ENCODE measurements at regions not wholly inside any gene's neighbourhood (a gene's known extent, or its start where the extent isn't known, plus 50 kb on each side); places are given as distances from the start of the nearest gene placed in this dataset.

DNA sequence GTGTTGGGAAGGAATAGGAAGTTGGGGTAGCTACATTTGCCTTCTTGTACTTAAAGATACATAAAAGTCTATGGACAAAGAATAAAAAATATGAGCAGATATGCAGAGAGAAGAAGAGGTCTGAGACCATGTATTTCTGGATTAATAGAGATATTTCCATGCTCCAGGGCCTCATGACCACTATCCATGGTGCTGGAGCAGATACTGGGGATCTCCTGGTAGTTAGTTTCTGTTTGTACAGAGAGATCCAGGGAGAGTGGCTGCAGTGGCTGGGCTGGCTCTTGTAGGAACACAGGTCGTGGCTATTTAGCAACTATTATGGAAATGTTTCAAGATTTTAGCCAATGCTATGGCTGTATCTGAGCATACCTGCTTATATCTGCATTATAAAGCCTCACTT is 184.2 kb upstream of the TMEM161B start:
- no peaks in the 10 kb centered on the region for H3K36me3 ChIP-seq
- ATAC-seq (no peak), DNase-seq (no peak), FAIRE-seq (no peak)
- intact Hi-C loops (cut with DNase I): no loop called here
- 8 to 28% methylated on average over 1 of the region's 1 CpG for WGBS, 2 donors
- H3K27ac ChIP-seq: no peak overlapping the region
- H3K27me3 ChIP-seq: no peaks in the 10 kb centered on the region
- TF ChIP-seq CTCF (IDR thresholded peaks at IDR 0.05): no peak
- no peak overlapping the region for H3K4me3 ChIP-seq
- no peaks in the 10 kb centered on the region for H3K4me1 ChIP-seq
- H3K9me3 ChIP-seq: no peaks in the 10 kb centered on the region

GRCh38 chr5:88450239-88450638 is 181.6 kb upstream of the TMEM161B start:
- no peak for TF ChIP-seq CTCF (IDR thresholded peaks at IDR 0.05)
- Histone ChIP-seq H3K4me3 (no peak overlapping the region), H3K9me3 (no peaks in the 10 kb centered on the region), H3K27me3 (no peaks in the 10 kb centered on the region), H3K36me3 (no peaks in the 10 kb centered on the region), H3K27ac (no peak overlapping the region), H3K4me1 (no peaks in the 10 kb centered on the region)
- FAIRE-seq: no peak
- ATAC-seq: no peak
- DNase-seq: no peak
- intact Hi-C loops (cut with DNase I): no loop called here
- 40 to 43% methylated on average over 2 of the region's 2 CpGs for whole genome bisulfite sequencing, 2 donors

GRCh38 chr5:88438006-88438405 is 169.4 kb upstream of the TMEM161B start:
- no peak for TF ChIP-seq CTCF (IDR thresholded peaks at IDR 0.05)
- no peak for ATAC-seq
- 28 to 38% methylated on average over 1 of the region's 1 CpG for WGBS, 2 donors

DNA sequence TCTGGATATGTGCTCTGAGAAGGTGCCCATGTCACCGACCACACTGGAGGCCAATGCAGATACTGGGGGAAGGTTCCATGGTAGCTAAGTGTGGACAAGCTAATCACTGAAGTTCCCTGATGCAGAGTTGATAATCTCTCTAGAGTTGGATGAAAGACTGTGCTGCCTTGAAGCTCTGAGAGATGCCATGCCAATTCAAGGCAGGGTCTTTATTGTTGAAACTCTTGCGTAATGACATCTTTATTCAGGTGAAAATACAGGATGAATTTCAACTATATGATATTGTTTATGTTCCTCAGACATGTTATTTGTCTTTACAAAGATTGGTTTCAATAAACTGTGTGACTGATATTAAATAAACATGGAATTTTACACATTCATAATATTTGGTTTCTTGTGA is 167.6 kb upstream of the TMEM161B start:
- no peak for TF ChIP-seq CTCF (IDR thresholded peaks at IDR 0.05)
- ATAC-seq (no peak), FAIRE-seq (no peak), DNase-seq (no peak)
- Histone ChIP-seq H3K27me3 (no peaks in the 10 kb centered on the region), H3K36me3 (no peaks in the 10 kb centered on the region), H3K4me1 (no peaks in the 10 kb centered on the region), H3K9me3 (no peaks in the 10 kb centered on the region), H3K27ac (no peak overlapping the region), H3K4me3 (no peak overlapping the region)
- 94% methylated on average over 2 of the region's 2 CpGs for WGBS, 2 donors
- intact Hi-C loops (cut with DNase I): no loop called here

More at GRCh38 chr5:88438006-88438405, 169.4 kb upstream of the TMEM161B start:
- no peak for FAIRE-seq
- Histone ChIP-seq H3K27ac (no peak overlapping the region), H3K9me3 (no peaks in the 10 kb centered on the region), H3K36me3 (no peaks in the 10 kb centered on the region), H3K27me3 (no peaks in the 10 kb centered on the region), H3K4me3 (no peak overlapping the region), H3K4me1 (no peaks in the 10 kb centered on the region)
- intact Hi-C loops (cut with DNase I): no loop called here
- DNase-seq: no peak

GRCh38 chr5:88428633-88429032 is 160.0 kb upstream of the TMEM161B start:
- H3K4me1 ChIP-seq: no peaks in the 10 kb centered on the region
- 39 to 44% methylated on average over 1 of the region's 1 CpG for WGBS, 2 donors
- FAIRE-seq (no peak), DNase-seq (no peak), ATAC-seq (no peak)
- H3K27ac ChIP-seq: no peak overlapping the region
- TF ChIP-seq CTCF (IDR thresholded peaks at IDR 0.05): no peak
- no peaks in the 10 kb centered on the region for H3K27me3 ChIP-seq
- H3K36me3 ChIP-seq: no peaks in the 10 kb centered on the region
- intact Hi-C loops (cut with DNase I): no loop called here
- no peak overlapping the region for H3K4me3 ChIP-seq
- no peaks in the 10 kb centered on the region for H3K9me3 ChIP-seq

Data from pancreas (tissue), 10 donors.